Loucy (cell line): ENCODE measurements at regions not wholly inside any gene's neighbourhood (a gene's known extent, or its start where the extent isn't known, plus 50 kb on each side); places are given as distances from the start of the nearest gene placed in this dataset.

Experiments used
- H2AFZ ChIP-seq: fragments of 200-600 bp; sonication (generic); 2 replicates; pipeline ENCODE4 v1.6.0; 2016; ENCODE audit warnings: antibody characterized with exemption, mild to moderate bottlenecking, low read length, moderate library complexity
- H3F3A ChIP-seq: fragments of 200-600 bp; 2 replicates; pipeline ENCODE4 v1.6.0; 2016; ENCODE audit warnings: antibody characterized with exemption, low read depth, mild to moderate bottlenecking
- H3K27me3 ChIP-seq: fragments of 200-600 bp; sonication (generic); 2 replicates; pipeline ENCODE4 v1.6.1; 2014; ENCODE audit warnings: low read length, mild to moderate bottlenecking; ENCODE audit not compliant: insufficient read depth, poor library complexity, severe bottlenecking
- H3K36me3 ChIP-seq: fragments of 200-600 bp; sonication (generic); 2 replicates; pipeline ENCODE4 v1.6.1; 2016; ENCODE audit warnings: low read length; ENCODE audit not compliant: insufficient read depth
- H3K4me1 ChIP-seq: fragments of 200-600 bp; sonication (generic); 2 replicates; pipeline ENCODE4 v1.5.1; 2014; ENCODE audit warnings: low read length, mild to moderate bottlenecking; ENCODE audit not compliant: insufficient read depth, poor library complexity, severe bottlenecking
- H3K4me2 ChIP-seq: fragments of 200-600 bp; sonication (generic); 2 replicates; pipeline ENCODE4 v1.6.0; 2014; ENCODE audit warnings: antibody characterized with exemption, low read length, low read depth, mild to moderate bottlenecking; ENCODE audit not compliant: poor library complexity, severe bottlenecking
- H3K4me3 ChIP-seq: fragments of 200-600 bp; sonication (generic); 2 replicates; pipeline ENCODE4 v1.5.1; 2014; ENCODE audit warnings: low read length, mild to moderate bottlenecking, mixed read lengths; ENCODE audit not compliant: poor library complexity, severe bottlenecking
- H3K79me2 ChIP-seq: fragments of 200-600 bp; sonication (generic); 2 replicates; pipeline ENCODE4 v1.6.1; 2014; ENCODE audit warnings: low read length; ENCODE audit not compliant: insufficient read depth
- H3K9ac ChIP-seq: fragments of 200-600 bp; sonication (generic); 2 replicates; pipeline ENCODE4 v1.6.0; 2014; ENCODE audit warnings: mild to moderate bottlenecking, low read depth, low read length, moderate library complexity; ENCODE audit not compliant: poor library complexity, severe bottlenecking
- H3K9me2 ChIP-seq: fragments of 200-600 bp; sonication (generic); replicated peaks from 2 replicates; pipeline ENCODE4 v1.6.1; 2016; ENCODE audit warnings: low read depth, low read length, mixed read lengths
- H3K9me3 ChIP-seq: fragments of 200-600 bp; sonication (generic); 2 replicates; pipeline ENCODE4 v1.6.1; 2014; ENCODE audit warnings: mild to moderate bottlenecking, antibody characterized with exemption, low read length, low read depth; ENCODE audit not compliant: insufficient read depth
- H4K20me1 ChIP-seq: fragments of 200-600 bp; sonication (generic); 2 replicates; pipeline ENCODE4 v1.6.0; 2014; ENCODE audit warnings: antibody characterized with exemption, low read length, mild to moderate bottlenecking; ENCODE audit not compliant: insufficient read depth, poor library complexity, severe bottlenecking
- EZH2phosphoT487 ChIP-seq: fragments of 200-600 bp; IDR thresholded peaks from 2 replicates; pipeline ENCODE4 v1.6.1; 2018; ENCODE audit warnings: antibody characterized with exemption, mild to moderate bottlenecking, moderate library complexity, borderline replicate concordance
- TF ChIP-seq, protein P1 (sequence below): fragments of 200-600 bp; sonication (generic); conservative IDR thresholded peaks from 2 replicates; pipeline ENCODE4 v1.5.1; 2014; ENCODE audit warnings: mild to moderate bottlenecking, antibody characterized with exemption, low read length

DNA sequence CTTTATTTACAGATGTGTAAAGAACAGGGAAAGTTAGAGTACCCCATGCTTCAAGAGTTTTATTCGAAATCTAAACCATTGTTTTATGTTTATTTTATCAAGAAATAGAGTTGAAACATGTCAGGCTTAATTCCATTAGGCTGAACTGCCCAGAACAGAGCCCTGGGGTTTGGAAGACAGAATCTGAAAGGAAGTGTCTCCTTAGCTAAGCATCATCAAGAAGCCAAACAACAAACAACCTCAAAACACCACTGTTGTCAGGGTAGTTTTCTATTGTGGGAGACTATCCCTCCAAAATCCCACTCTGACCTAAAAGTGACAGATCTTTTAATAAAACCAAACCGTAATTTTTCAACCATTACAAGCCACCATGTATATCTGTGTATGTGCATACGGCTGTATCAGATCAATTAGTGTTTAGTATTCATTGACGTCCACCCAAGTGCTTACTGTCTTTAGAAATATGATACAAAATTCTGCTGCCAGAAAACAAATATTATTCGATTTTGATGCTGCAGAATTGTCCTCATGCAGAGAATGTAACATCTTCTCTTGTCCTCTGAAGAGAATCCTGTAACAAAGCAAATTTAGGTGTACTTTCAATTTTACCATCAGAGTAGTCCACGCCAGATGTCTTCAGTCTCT is 271.9 kb upstream of the TMEM161B start:
- Histone ChIP-seq H2AFZ (no peak overlapping the region), H3K9me2 (no peaks in the 10 kb centered on the region), H3K79me2 (no peaks in the 10 kb centered on the region), H3K4me2 (no peak overlapping the region), H3F3A (no peaks in the 10 kb centered on the region), H3K27me3 (no peaks in the 10 kb centered on the region), H3K4me3 (no peak overlapping the region), H3K4me1 (peaks cover 20% of the 10 kb centered on the region), H3K9ac (no peak overlapping the region), H4K20me1 (no peaks in the 10 kb centered on the region), H3K36me3 (no peaks in the 10 kb centered on the region), H3K9me3 (no peaks in the 10 kb centered on the region)
- TF ChIP-seq EZH2phosphoT487: no peak
- TF ChIP-seq, protein P1, sequence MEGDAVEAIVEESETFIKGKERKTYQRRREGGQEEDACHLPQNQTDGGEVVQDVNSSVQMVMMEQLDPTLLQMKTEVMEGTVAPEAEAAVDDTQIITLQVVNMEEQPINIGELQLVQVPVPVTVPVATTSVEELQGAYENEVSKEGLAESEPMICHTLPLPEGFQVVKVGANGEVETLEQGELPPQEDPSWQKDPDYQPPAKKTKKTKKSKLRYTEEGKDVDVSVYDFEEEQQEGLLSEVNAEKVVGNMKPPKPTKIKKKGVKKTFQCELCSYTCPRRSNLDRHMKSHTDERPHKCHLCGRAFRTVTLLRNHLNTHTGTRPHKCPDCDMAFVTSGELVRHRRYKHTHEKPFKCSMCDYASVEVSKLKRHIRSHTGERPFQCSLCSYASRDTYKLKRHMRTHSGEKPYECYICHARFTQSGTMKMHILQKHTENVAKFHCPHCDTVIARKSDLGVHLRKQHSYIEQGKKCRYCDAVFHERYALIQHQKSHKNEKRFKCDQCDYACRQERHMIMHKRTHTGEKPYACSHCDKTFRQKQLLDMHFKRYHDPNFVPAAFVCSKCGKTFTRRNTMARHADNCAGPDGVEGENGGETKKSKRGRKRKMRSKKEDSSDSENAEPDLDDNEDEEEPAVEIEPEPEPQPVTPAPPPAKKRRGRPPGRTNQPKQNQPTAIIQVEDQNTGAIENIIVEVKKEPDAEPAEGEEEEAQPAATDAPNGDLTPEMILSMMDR: no peak

DNA sequence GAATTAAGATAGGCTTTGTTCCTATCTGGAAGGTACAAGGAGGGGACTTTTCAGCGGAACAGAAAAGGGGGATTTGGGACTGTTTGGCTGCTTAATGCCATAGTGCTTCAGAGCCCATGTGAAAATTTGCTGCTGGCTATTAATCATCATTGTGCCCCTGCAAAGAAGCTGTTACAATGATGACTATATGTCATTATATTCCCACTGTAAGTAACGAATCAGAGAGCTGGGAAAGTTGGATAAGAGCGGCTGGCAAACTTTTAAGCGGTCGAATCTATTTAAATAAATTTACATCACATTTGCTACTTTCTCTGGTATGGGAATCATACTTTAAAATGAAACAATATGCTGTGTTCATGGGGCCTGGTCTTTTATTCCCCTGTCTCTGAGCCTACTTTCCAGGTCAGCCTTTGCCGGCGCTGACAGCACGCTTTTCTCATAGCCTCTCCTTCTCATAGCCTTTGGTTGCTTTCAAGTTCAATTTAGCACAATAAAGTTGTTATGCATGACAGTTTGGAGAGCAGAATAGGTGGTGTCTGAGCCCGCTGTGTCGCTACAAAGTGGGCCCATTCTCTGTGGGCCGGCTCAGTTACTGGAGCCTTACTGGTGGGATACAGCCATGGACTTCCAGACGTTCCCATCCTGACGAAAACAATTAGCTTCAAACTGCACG is 271.2 kb upstream of the TMEM161B start:
- no peak for TF ChIP-seq EZH2phosphoT487
- TF ChIP-seq, protein P1: no peak
- H3K9me2 ChIP-seq: no peaks in the 10 kb centered on the region
- H3K4me2 ChIP-seq: no peak overlapping the region
- H3K4me1 ChIP-seq: peaks cover 15% of the 10 kb centered on the region
- no peak overlapping the region for H3K9ac ChIP-seq
- no peak overlapping the region for H3K4me3 ChIP-seq
- H3K27me3 ChIP-seq: no peaks in the 10 kb centered on the region
- no peaks in the 10 kb centered on the region for H3K79me2 ChIP-seq
- H3K36me3 ChIP-seq: no peaks in the 10 kb centered on the region
- H2AFZ ChIP-seq: no peak overlapping the region
- no peaks in the 10 kb centered on the region for H3F3A ChIP-seq
- no peaks in the 10 kb centered on the region for H3K9me3 ChIP-seq
- no peaks in the 10 kb centered on the region for H4K20me1 ChIP-seq

DNA sequence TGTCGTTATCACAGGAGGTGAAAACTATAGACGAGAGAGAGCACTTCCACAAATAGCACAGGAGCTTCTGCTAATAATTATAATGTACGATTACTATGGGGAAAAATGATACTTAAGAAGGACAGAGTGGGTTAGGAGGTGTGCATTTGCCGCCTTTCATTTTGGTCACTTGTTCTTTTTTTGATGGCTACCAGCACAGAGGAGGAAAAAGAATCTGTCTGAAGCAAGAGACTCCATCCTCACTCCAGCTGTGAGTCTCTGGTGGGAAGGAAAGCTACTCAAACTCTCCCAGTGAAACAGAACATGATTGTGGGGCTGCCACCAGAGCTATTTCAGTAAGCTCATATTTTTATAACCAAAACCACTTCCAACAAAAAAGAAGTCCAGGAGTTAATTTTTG is 270.4 kb upstream of the TMEM161B start:
- no peaks in the 10 kb centered on the region for H4K20me1 ChIP-seq
- no peak overlapping the region for H3K4me2 ChIP-seq
- no peak overlapping the region for H2AFZ ChIP-seq
- H3K9ac ChIP-seq: no peak overlapping the region
- H3K79me2 ChIP-seq: no peaks in the 10 kb centered on the region
- no peaks in the 10 kb centered on the region for H3K27me3 ChIP-seq
- no peaks in the 10 kb centered on the region for H3K9me3 ChIP-seq
- peaks cover 9% of the 10 kb centered on the region for H3K4me1 ChIP-seq
- H3K36me3 ChIP-seq: no peaks in the 10 kb centered on the region
- H3F3A ChIP-seq: no peaks in the 10 kb centered on the region
- TF ChIP-seq, protein P1: no peak
- TF ChIP-seq EZH2phosphoT487: no peak
- H3K9me2 ChIP-seq: no peaks in the 10 kb centered on the region
- H3K4me3 ChIP-seq: no peak overlapping the region
